Duodenal mucosa (tissue), 2 donors: ENCODE measurements at regions not wholly inside any gene's neighbourhood (a gene's known extent, or its start where the extent isn't known, plus 50 kb on each side); places are given as distances from the start of the nearest gene placed in this dataset.

Source experiments
- H3K27ac ChIP-seq: one replicate; pipeline ENCODE4 v1.7.0; 2013; ENCODE audit warnings: low read depth, low read length
- H3K27me3 ChIP-seq, 2 donors: one replicate each; pipeline ENCODE4 v1.7.0; 2013; ENCODE audit warnings: low read length in 2 of 2, control low read depth in 1 of 2; ENCODE audit not compliant: insufficient read depth in 2 of 2, control insufficient read depth in 1 of 2
- H3K36me3 ChIP-seq, 2 donors: one replicate each; pipeline ENCODE4 v1.7.0; 2013; ENCODE audit warnings: low read length in 2 of 2, control low read depth in 1 of 2; ENCODE audit not compliant: insufficient read depth in 2 of 2, control insufficient read depth in 1 of 2
- H3K4me1 ChIP-seq, 2 donors: one replicate each; pipeline ENCODE4 v1.7.0; 2013; ENCODE audit warnings: low read length in 2 of 2, control low read depth in 1 of 2; ENCODE audit not compliant: insufficient read depth in 2 of 2, control insufficient read depth in 1 of 2
- H3K4me3 ChIP-seq, 2 donors: one replicate each; pipeline ENCODE4 v1.7.0; 2013; ENCODE audit warnings: low read length in 2 of 2, low read depth in 1 of 2
- H3K9ac ChIP-seq, 2 donors: one replicate each; pipeline ENCODE4 v1.7.0; 2013; ENCODE audit warnings: low read length in 2 of 2, low read depth in 1 of 2
- H3K9me3 ChIP-seq, 2 donors: one replicate each; pipeline ENCODE4 v1.7.0; 2013; ENCODE audit warnings: low read length in 2 of 2, control low read depth in 1 of 2; ENCODE audit not compliant: control insufficient read depth in 1 of 2

- H3K9me3 ChIP-seq: no peaks in the 10 kb centered on the region
Observed at GRCh38 chr2:129762386-129763189, 216.9 kb upstream of the RAB6C start.

GRCh38 chr2:129763190-129763846 is 216.1 kb upstream of the RAB6C start:
- no peaks in the 10 kb centered on the region for H3K36me3 ChIP-seq
- H3K27ac ChIP-seq: no peak overlapping the region
- H3K9ac ChIP-seq: no peak overlapping the region
- no peaks in the 10 kb centered on the region for H3K27me3 ChIP-seq
- no peak overlapping the region for H3K4me3 ChIP-seq
- peaks cover 0 to 7% of the 10 kb centered on the region in 2 donors for H3K4me1 ChIP-seq
- H3K9me3 ChIP-seq: no peaks in the 10 kb centered on the region

More at GRCh38 chr2:129762386-129763189, 216.9 kb upstream of the RAB6C start:
- H3K27me3 ChIP-seq: no peaks in the 10 kb centered on the region
- H3K4me3 ChIP-seq: no peak overlapping the region
- no peak overlapping the region for H3K9ac ChIP-seq
- peaks cover 0 to 7% of the 10 kb centered on the region in 2 donors for H3K4me1 ChIP-seq
- no peaks in the 10 kb centered on the region for H3K36me3 ChIP-seq
- no peak overlapping the region for H3K27ac ChIP-seq

GRCh38 chr2:129763966-129764365 is 215.5 kb upstream of the RAB6C start:
- Histone ChIP-seq H3K4me1 (peaks cover 0 to 3% of the 10 kb centered on the region in 2 donors), H3K4me3 (no peak overlapping the region), H3K9ac (no peak overlapping the region), H3K27me3 (no peaks in the 10 kb centered on the region), H3K9me3 (no peaks in the 10 kb centered on the region), H3K27ac (no peak overlapping the region), H3K36me3 (no peaks in the 10 kb centered on the region)

- H3K27ac ChIP-seq: no peak overlapping the region
- no peaks in the 10 kb centered on the region for H3K9me3 ChIP-seq
- H3K36me3 ChIP-seq: no peaks in the 10 kb centered on the region
- H3K9ac ChIP-seq: no peak overlapping the region
- no peaks in the 10 kb centered on the region for H3K27me3 ChIP-seq
- H3K4me3 ChIP-seq: no peak overlapping the region
- H3K4me1 ChIP-seq: no peaks in the 10 kb centered on the region
Observed at GRCh38 chr2:129764376-129765325, 214.8 kb upstream of the RAB6C start.

- H3K4me1 ChIP-seq: no peaks in the 10 kb centered on the region
- H3K4me3 ChIP-seq: no peak overlapping the region
- H3K9ac ChIP-seq: no peak overlapping the region
- no peaks in the 10 kb centered on the region for H3K27me3 ChIP-seq
- no peaks in the 10 kb centered on the region for H3K9me3 ChIP-seq
- no peak overlapping the region for H3K27ac ChIP-seq
- H3K36me3 ChIP-seq: no peaks in the 10 kb centered on the region
Observed at GRCh38 chr2:129765326-129765677, 214.2 kb upstream of the RAB6C start.

- Histone ChIP-seq H3K4me3 (no peak overlapping the region), H3K27me3 (no peaks in the 10 kb centered on the region), H3K27ac (no peak overlapping the region), H3K4me1 (no peaks in the 10 kb centered on the region), H3K9ac (no peak overlapping the region), H3K36me3 (no peaks in the 10 kb centered on the region), H3K9me3 (no peaks in the 10 kb centered on the region)
Observed at GRCh38 chr2:129765678-129766351, 213.7 kb upstream of the RAB6C start.

- Histone ChIP-seq H3K9me3 (no peaks in the 10 kb centered on the region), H3K36me3 (no peaks in the 10 kb centered on the region), H3K27ac (no peak overlapping the region), H3K27me3 (no peaks in the 10 kb centered on the region), H3K9ac (no peak overlapping the region), H3K4me1 (no peaks in the 10 kb centered on the region), H3K4me3 (no peak overlapping the region)
Observed at GRCh38 chr2:129766374-129766993, 213.0 kb upstream of the RAB6C start.

GRCh38 chr2:129767346-129768035 is 212.0 kb upstream of the RAB6C start:
- no peaks in the 10 kb centered on the region for H3K9me3 ChIP-seq
- H3K9ac ChIP-seq: no peak overlapping the region
- no peak overlapping the region for H3K27ac ChIP-seq
- no peaks in the 10 kb centered on the region for H3K4me1 ChIP-seq
- no peaks in the 10 kb centered on the region for H3K27me3 ChIP-seq
- H3K4me3 ChIP-seq: no peak overlapping the region
- H3K36me3 ChIP-seq: no peaks in the 10 kb centered on the region

- H3K36me3 ChIP-seq: no peaks in the 10 kb centered on the region
- H3K4me3 ChIP-seq: no peak overlapping the region
- no peaks in the 10 kb centered on the region for H3K9me3 ChIP-seq
- H3K9ac ChIP-seq: no peak overlapping the region
- no peaks in the 10 kb centered on the region for H3K4me1 ChIP-seq
- H3K27ac ChIP-seq: no peak overlapping the region
- no peaks in the 10 kb centered on the region for H3K27me3 ChIP-seq
Observed at GRCh38 chr2:129768036-129768386, 211.5 kb upstream of the RAB6C start.
